Endometrium (tissue), 2 donors: ENCODE measurements at regions not wholly inside any gene's neighbourhood (a gene's known extent, or its start where the extent isn't known, plus 50 kb on each side); places are given as distances from the start of the nearest gene placed in this dataset.

Source experiments
- FAIRE-seq: peaks from 2 replicates; lab custom pipeline; 2012; peaks lifted over from hg19 to GRCh38; lab: Jason Lieb, UNC
- donor health status: control.
- donor health status: control.

DNA sequence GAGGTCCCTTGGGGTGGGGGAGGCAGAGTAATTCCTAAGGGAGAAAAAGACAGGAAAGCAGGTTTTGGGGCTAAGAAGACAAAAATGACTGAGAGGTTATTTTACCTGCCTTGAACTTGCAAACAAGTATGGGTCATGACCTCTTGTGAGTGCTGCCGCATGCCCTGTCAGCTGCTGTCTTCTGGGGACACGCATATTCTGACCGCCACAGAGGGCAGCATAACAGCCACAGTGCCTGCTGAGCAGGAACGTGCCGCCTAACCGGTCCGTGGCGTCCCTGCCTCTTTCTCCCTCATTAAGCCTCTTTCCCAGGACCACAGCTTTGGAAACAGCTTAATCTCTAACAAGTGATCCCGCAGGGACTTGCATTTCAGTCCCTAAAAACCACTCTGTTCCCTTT, 51.3 kb upstream of the KCNA1 start:
- no peak for FAIRE-seq

DNA sequence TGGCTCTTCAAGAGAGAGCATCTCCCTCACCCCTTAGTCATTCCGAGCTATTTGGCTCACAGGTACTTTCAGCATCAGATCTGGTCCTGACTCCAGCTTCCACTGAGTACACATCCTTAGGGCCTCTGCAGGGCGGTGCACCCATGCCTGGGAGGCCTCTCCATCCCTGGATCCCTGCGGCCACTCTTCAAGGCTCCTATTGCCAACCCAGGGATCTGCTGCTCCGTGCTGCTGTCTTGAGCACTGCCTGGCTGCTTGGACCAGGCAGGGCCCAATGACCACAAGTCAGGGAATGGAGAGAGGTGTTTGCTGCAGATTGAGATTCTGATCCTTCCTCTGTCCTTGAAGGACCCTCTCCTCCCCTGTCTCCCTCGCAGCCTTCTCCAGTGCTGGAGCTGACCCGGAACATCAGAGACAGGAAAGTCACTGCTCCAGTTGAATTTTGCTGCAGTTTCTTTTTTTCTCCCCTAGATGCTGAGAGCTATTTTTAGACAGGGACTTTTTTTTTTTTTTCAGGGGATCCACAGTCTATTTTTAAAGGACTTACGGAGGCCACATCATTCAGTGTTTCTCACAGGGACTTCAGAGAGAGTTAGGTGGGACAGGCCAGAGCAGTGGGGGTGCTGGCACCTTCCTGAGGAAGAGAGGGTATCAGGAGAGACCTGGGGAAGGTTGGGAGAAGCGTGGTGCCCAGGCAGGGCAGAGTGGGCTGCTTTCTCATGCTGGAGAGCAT, 50.1 kb upstream of the KCNA1 start:
- no peak for FAIRE-seq
